Heart left ventricle (tissue), 13 donors: ENCODE measurements at regions not wholly inside any gene's neighbourhood (a gene's known extent, or its start where the extent isn't known, plus 50 kb on each side); places are given as distances from the start of the nearest gene placed in this dataset.

Source experiments
- POLR2A ChIP-seq, 2 donors: fragments of 450-650 bp; IDR thresholded peaks; one replicate each; pipeline ENCODE4 v1.6.1; 2017; ENCODE audit warnings: antibody characterized with exemption in 2 of 2, mild to moderate bottlenecking in 2 of 2, moderate library complexity in 2 of 2
- TF ChIP-seq, protein P1 (sequence below), 12 donors: fragments of 200-600 bp; sonication (generic) in 4 of 12; IDR thresholded peaks; one replicate each; pipeline versions ENCODE4 v1.5.0 to v1.8.0; 2018 to 2022; ENCODE audit warnings: antibody characterized with exemption in 12 of 12, mild to moderate bottlenecking in 5 of 12
- donor health status: ischemic (EF 13 %, LVEDD 7.1; RV severe dilation, severe dysfunction).
- donor health status: DM: no; HTN: yes; CAD: no.
- donor health status: DM: no; HTN: no; CAD: no.
- donor health status: ischemic (EF 25% LVEDD 6.9; RV normal size, moderate dysfunction).
- donor health status: ischemic (EF 25% LVEDD 5.7; RV mildly dilated, moderate dysfunction).
- donor health status: ischemic (EF 35%, LVEDD 5.7; RV mildly dilated, moderate dysfunction).
- donor health status: nonischemic (EF 11% LVEDD 7.7; RV severe dilation, severe dysfunction).
- donor health status: DM: yes; HTN: yes; CAD: no.
- donor health status: PGD.
- donor health status: ischemic (EF 29% LVEDD 5.4; RV normal size, mild dysfunction).
- donor health status: nonischemic (EF 23%, LVEDD 6.1; RV moderate dilation, normal function).

DNA sequence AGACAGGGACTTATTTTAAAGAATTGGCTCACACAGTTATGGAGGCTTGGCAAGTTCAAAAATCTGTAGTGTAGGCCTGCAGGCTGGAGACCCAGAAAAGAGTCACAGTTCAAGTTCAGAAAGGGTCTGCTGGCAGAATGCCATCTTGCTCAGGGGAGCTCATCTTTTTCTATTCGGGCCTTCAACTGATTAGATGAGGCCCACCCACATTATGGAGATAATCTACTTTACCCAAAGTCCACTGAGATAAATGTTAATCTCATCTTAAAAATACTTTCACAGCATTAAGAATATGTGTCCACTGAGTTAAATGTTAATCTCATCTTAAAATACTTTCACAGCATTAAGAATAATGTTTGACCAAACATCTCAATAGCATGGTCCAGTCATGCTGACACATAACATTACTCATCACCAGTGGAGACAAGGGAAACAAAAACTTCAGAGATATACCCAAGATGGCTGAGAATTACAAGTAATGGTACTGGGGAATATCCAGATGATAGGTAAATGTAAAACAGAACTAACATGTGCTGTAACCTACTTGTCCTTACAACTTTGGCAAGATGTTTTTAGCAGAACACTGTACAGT is 74.3 kb upstream of the STAC start:
- TF ChIP-seq, protein P1, sequence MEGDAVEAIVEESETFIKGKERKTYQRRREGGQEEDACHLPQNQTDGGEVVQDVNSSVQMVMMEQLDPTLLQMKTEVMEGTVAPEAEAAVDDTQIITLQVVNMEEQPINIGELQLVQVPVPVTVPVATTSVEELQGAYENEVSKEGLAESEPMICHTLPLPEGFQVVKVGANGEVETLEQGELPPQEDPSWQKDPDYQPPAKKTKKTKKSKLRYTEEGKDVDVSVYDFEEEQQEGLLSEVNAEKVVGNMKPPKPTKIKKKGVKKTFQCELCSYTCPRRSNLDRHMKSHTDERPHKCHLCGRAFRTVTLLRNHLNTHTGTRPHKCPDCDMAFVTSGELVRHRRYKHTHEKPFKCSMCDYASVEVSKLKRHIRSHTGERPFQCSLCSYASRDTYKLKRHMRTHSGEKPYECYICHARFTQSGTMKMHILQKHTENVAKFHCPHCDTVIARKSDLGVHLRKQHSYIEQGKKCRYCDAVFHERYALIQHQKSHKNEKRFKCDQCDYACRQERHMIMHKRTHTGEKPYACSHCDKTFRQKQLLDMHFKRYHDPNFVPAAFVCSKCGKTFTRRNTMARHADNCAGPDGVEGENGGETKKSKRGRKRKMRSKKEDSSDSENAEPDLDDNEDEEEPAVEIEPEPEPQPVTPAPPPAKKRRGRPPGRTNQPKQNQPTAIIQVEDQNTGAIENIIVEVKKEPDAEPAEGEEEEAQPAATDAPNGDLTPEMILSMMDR (IDR thresholded peaks at IDR 0.05), result no peak
- no peak for TF ChIP-seq POLR2A (IDR thresholded peaks at IDR 0.05)
